A673 (cell line): ENCODE measurements at regions not wholly inside any gene's neighbourhood (a gene's known extent, or its start where the extent isn't known, plus 50 kb on each side); places are given as distances from the start of the nearest gene placed in this dataset.

Source experiments
- BruUV-seq: library from RNA; stranded (reverse); fragments of 400-500 nt; replicated peaks from 2 replicates; lab custom pipeline; 2021; lab: Mats Ljungman, UMichigan
- CTCF ChIA-PET: fragments of 300-600 bp; sonication (Branson Sonifier 250); formaldehyde crosslinking; loops from one replicate; lab custom pipeline; 2022; ENCODE audit warnings: antibody characterized with exemption; lab: Charles Lee
- POLR2A ChIA-PET: fragments of 300-600 bp; sonication (Branson Sonifier 250); formaldehyde crosslinking; loops from one replicate; lab custom pipeline; 2022; ENCODE audit warnings: antibody characterized with exemption; ENCODE audit not compliant: low non-redundant PET; lab: Charles Lee
- DNase-seq: peaks from one replicate; pipeline ENCODE4 v3.0.0-alpha.2; 2015; ENCODE audit warnings: low spot score
- H3K27ac ChIP-seq: fragments of 200-600 bp; sonication (generic); 2 replicates; pipeline ENCODE4 v1.5.1; 2016; ENCODE audit warnings: mixed run types, low read depth, mild to moderate bottlenecking, mixed read lengths, antibody characterized with exemption, low read length; ENCODE audit not compliant: poor library complexity, severe bottlenecking
- H3K27me3 ChIP-seq: fragments of 200-600 bp; sonication (generic); replicated peaks from 2 replicates; pipeline ENCODE4 v1.6.1; 2017; ENCODE audit warnings: mixed run types, low read depth, mild to moderate bottlenecking, mixed read lengths, antibody characterized with exemption, low read length; ENCODE audit not compliant: insufficient read depth, poor library complexity
- H3K36me3 ChIP-seq: fragments of 200-600 bp; sonication (generic); 2 replicates; pipeline ENCODE4 v1.6.1; 2016; ENCODE audit warnings: mixed run types, mild to moderate bottlenecking, mixed read lengths, antibody characterized with exemption, low read length; ENCODE audit not compliant: insufficient read depth, poor library complexity, severe bottlenecking
- H3K4me1 ChIP-seq: fragments of 200-600 bp; sonication (generic); 2 replicates; pipeline ENCODE4 v1.6.1; 2017; ENCODE audit warnings: mixed run types, mild to moderate bottlenecking, mixed read lengths, antibody characterized with exemption, low read length; ENCODE audit not compliant: insufficient read depth, poor library complexity, severe bottlenecking
- H3K4me3 ChIP-seq: fragments of 200-600 bp; sonication (generic); 2 replicates; pipeline ENCODE4 v1.5.1; 2016; ENCODE audit warnings: low read depth, mixed run types, mild to moderate bottlenecking, mixed read lengths, low read length; ENCODE audit not compliant: poor library complexity, severe bottlenecking
- H3K9me3 ChIP-seq: fragments of 200-600 bp; sonication (generic); 2 replicates; pipeline ENCODE4 v1.6.1; 2016; ENCODE audit warnings: mixed run types, low read depth, mild to moderate bottlenecking, mixed read lengths, antibody characterized with exemption, low read length; ENCODE audit not compliant: poor library complexity, severe bottlenecking
- EZH2 ChIP-seq: fragments of 200-600 bp; sonication (generic); IDR thresholded peaks from 2 replicates; pipeline ENCODE4 v1.6.1; 2017; ENCODE audit warnings: borderline replicate concordance, low read depth, mild to moderate bottlenecking, mixed read lengths, antibody characterized with exemption, low read length; ENCODE audit not compliant: poor library complexity, severe bottlenecking
- intact Hi-C: fragments of 100-400 bp; cut with micrococcal nuclease; formaldehyde crosslinking; loops from one replicate; pipeline ENCODE4 v1.10.0; 2022; ENCODE audit not compliant: unreplicated experiment
- TF ChIP-seq, protein P1 (sequence below): fragments of 300-800, 200-600 bp; sonication (generic); conservative IDR thresholded peaks from 2 replicates; pipeline ENCODE4 v1.5.1; 2017; ENCODE audit warnings: low read depth, mild to moderate bottlenecking, antibody characterized with exemption, low read length, moderate library complexity, mixed read lengths

- TF ChIP-seq, protein P1, sequence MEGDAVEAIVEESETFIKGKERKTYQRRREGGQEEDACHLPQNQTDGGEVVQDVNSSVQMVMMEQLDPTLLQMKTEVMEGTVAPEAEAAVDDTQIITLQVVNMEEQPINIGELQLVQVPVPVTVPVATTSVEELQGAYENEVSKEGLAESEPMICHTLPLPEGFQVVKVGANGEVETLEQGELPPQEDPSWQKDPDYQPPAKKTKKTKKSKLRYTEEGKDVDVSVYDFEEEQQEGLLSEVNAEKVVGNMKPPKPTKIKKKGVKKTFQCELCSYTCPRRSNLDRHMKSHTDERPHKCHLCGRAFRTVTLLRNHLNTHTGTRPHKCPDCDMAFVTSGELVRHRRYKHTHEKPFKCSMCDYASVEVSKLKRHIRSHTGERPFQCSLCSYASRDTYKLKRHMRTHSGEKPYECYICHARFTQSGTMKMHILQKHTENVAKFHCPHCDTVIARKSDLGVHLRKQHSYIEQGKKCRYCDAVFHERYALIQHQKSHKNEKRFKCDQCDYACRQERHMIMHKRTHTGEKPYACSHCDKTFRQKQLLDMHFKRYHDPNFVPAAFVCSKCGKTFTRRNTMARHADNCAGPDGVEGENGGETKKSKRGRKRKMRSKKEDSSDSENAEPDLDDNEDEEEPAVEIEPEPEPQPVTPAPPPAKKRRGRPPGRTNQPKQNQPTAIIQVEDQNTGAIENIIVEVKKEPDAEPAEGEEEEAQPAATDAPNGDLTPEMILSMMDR, result no peak
- no peak for TF ChIP-seq EZH2
- intact Hi-C loops, result no loop called here
- H3K9me3 ChIP-seq, result no peaks in the 10 kb centered on the region
- H3K4me1 ChIP-seq, result peaks cover 18% of the 10 kb centered on the region
- no peak overlapping the region for H3K27ac ChIP-seq
- H3K36me3 ChIP-seq, result no peaks in the 10 kb centered on the region
- no peak overlapping the region for H3K4me3 ChIP-seq
- no peaks in the 10 kb centered on the region for H3K27me3 ChIP-seq
- ChIA-PET POLR2A (no interaction called here), CTCF (no interaction called here)
- no peak for DNase-seq
- no TSS peak for BruUV-seq
Measured at GRCh38 chr2:122363885-122364284, 608.4 kb downstream of the TSN start.

DNA sequence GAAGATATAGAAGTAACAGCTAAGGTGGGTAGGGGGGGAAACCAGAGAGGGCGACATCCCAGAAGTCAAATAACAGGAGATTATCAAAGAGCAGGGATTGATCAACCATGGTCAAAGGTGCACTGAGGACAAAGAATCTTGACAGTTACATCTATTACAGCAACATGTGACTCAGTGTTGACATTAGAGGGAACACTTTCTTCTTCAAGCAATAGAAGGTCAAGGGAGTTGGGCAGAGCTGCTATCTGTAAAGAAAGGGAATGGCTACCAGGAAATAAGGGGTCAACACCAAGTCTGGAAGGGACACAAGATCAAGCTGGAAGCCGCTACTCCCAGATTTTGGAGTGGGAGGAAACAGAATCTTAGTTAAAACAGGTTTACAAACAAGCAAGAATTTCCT lies 611.0 kb downstream of the TSN start:
- Histone ChIP-seq H3K4me1 (peaks cover 8% of the 10 kb centered on the region), H3K4me3 (no peak overlapping the region), H3K36me3 (no peaks in the 10 kb centered on the region), H3K9me3 (no peaks in the 10 kb centered on the region), H3K27me3 (no peaks in the 10 kb centered on the region), H3K27ac (no peak overlapping the region)
- ChIA-PET POLR2A (no interaction called here), CTCF (no interaction called here)
- no peak for DNase-seq
- no TSS peak for BruUV-seq
- TF ChIP-seq EZH2, result no peak
- TF ChIP-seq, protein P1, result no peak
- intact Hi-C loops, result loop anchor here (5.0 kb wide), 1 partner anchor 174 kb away; no protein-coding TSS in a partner anchor

DNA sequence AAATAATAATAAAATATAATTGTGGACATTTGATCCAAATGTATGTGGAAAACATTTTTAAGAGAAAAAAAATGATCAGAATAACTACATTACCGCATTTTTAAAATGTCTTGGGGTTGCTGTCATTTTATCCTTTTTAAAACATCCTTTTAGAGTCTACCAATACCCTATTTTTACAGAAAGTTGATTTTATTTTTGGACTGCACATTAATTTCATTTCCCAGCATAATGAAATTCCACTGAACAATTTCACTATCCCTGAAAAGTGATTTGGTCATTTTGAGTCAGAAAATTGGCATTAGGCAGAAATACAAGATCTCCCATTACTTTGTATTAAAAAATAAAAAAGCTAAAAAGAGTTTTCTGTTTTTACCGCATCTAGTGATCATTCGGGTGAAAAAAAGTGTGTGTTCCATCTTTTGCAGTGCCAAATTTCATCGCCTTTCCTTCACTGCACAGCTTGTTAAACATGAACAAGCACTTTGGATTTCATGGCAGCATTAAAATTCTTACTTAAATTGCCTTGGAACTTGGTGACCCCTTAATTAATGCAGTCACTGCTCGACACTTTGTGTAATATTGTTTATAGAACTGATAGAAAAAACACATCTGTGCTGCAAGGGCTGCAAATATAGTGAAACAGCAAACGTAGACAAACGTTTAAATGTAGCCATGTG lies 611.7 kb downstream of the TSN start:
- intact Hi-C loops, result loop anchor here (5.0 kb wide), 1 partner anchor 175 kb away; no protein-coding TSS in a partner anchor

More for the DNA sequence above, 611.7 kb downstream of the TSN start:
- TF ChIP-seq, protein P1, result no peak
- no peak for TF ChIP-seq EZH2
- no TSS peak for BruUV-seq
- Histone ChIP-seq H3K27me3 (no peaks in the 10 kb centered on the region), H3K27ac (no peak overlapping the region), H3K4me1 (peaks cover 8% of the 10 kb centered on the region), H3K9me3 (no peaks in the 10 kb centered on the region), H3K4me3 (no peak overlapping the region), H3K36me3 (no peaks in the 10 kb centered on the region)
- POLR2A ChIA-PET, result no interaction called here
- no peak for DNase-seq
- CTCF ChIA-PET, result no interaction called here
